ENCODE measurements at regions not wholly inside any gene's neighbourhood (a gene's known extent, or its start where the extent isn't known, plus 50 kb on each side); places are given as distances from the start of the nearest gene placed in this dataset.

GRCh38 chr10:3523309-3524050, 261.5 kb downstream of the KLF6 start:
- TF ChIP-seq POLR2A (IDR thresholded peaks at IDR 0.05) = no peak
- no peak for TF ChIP-seq CTCF (IDR thresholded peaks at IDR 0.05)
- no peak for TF ChIP-seq POLR2AphosphoS5 (IDR thresholded peaks at IDR 0.05)

Data from suprapubic skin (tissue), 4 donors.